Forelimb muscle (tissue), 1 donor: ENCODE measurements at regions not wholly inside any gene's neighbourhood (a gene's known extent, or its start where the extent isn't known, plus 50 kb on each side); places are given as distances from the start of the nearest gene placed in this dataset.

ENCODE experiments used
- DNase-seq: peaks from one replicate; pipeline ENCODE4 v3.0.0-alpha.2; 2013; ENCODE audit warnings: low read depth

GRCh38 chr2:180061085-180061484, 54.0 kb upstream of the CWC22 start:
- no peak for DNase-seq

GRCh38 chr2:180058993-180059392, 51.9 kb upstream of the CWC22 start:
- no peak for DNase-seq

- DNase-seq: no peak
Measured at GRCh38 chr2:180057706-180058412, 50.8 kb upstream of the CWC22 start.
